ENCODE measurements at regions not wholly inside any gene's neighbourhood (a gene's known extent, or its start where the extent isn't known, plus 50 kb on each side); places are given as distances from the start of the nearest gene placed in this dataset.

DNA sequence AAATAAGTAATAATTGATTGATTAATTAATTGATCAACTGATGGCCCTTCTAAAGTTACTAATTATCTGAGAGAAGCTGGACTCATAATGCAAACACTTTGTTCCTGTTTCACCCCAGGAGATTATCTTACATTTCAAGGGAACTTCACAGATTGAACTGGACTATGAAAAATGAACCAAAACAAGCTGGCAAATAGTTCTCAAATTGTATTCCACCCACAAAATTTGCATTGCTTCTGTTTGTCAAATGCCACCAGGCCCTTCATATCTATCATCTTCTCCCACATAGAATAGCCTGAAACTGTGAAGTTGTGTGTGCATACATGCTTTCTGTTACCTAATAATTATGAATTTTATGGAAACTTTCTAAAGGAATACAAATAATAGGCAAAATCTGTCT is 104.0 kb downstream of the ZNF281 start:
- intact Hi-C loops (cut with DNase I; ENCODE audit: low total_unique reads), result loop anchor here (10.0 kb wide), 2 partner anchors 171 to 621 kb away; no protein-coding TSS in a partner anchor
- H3K27ac ChIP-seq, result peak overlapping the region in 4 of 8 donors; percentile 39 to 63 (median 42)
- no peak for DNase-seq
- no peaks in the 10 kb centered on the region for H3K27me3 ChIP-seq (replicated peaks in 1 of 7)
- no peaks in the 10 kb centered on the region for H3K36me3 ChIP-seq
- no peak overlapping the region for H3K4me3 ChIP-seq
- H3K4me1 ChIP-seq, result peaks cover 3 to 72% (median 38%) of the 10 kb centered on the region in 6 donors
- no peaks in the 10 kb centered on the region for H3K9me3 ChIP-seq
- TF ChIP-seq, protein P1, sequence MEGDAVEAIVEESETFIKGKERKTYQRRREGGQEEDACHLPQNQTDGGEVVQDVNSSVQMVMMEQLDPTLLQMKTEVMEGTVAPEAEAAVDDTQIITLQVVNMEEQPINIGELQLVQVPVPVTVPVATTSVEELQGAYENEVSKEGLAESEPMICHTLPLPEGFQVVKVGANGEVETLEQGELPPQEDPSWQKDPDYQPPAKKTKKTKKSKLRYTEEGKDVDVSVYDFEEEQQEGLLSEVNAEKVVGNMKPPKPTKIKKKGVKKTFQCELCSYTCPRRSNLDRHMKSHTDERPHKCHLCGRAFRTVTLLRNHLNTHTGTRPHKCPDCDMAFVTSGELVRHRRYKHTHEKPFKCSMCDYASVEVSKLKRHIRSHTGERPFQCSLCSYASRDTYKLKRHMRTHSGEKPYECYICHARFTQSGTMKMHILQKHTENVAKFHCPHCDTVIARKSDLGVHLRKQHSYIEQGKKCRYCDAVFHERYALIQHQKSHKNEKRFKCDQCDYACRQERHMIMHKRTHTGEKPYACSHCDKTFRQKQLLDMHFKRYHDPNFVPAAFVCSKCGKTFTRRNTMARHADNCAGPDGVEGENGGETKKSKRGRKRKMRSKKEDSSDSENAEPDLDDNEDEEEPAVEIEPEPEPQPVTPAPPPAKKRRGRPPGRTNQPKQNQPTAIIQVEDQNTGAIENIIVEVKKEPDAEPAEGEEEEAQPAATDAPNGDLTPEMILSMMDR (IDR thresholded peaks at IDR 0.05 in 8 of 11, conservative IDR thresholded peaks at IDR 0.05 in 3 of 11), result no peak
- TF ChIP-seq POLR2A (IDR thresholded peaks at IDR 0.05) (no peak), POLR2AphosphoS5 (IDR thresholded peaks at IDR 0.05) (no peak)

DNA sequence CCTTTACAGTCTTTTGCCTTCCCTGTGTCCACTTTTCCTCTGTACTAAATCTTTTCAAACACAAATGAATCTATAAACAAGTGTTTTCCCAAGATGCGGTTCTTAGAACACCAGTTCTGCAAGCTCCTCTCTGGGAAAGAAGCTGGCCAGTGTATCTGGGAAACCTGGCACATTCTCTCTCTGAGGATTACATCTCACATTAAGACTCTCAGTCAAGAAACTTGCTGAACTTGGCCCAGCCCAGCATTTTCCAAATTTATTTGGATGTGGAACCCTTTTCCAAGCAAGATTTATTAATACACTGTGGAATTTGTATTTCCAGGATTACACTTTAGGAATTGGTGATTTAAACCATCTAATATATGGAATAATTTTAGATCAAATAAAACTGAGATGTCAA is 105.7 kb downstream of the ZNF281 start:
- H3K9me3 ChIP-seq, result no peaks in the 10 kb centered on the region
- no peaks in the 10 kb centered on the region for H3K36me3 ChIP-seq
- H3K27ac ChIP-seq, result no peak overlapping the region
- TF ChIP-seq, protein P1 (IDR thresholded peaks at IDR 0.05 in 8 of 11, conservative IDR thresholded peaks at IDR 0.05 in 3 of 11), result no peak
- no peak for TF ChIP-seq POLR2AphosphoS5 (IDR thresholded peaks at IDR 0.05)
- no peak for TF ChIP-seq POLR2A (IDR thresholded peaks at IDR 0.05)
- H3K27me3 ChIP-seq (replicated peaks in 1 of 7), result no peaks in the 10 kb centered on the region
- peaks cover 3 to 72% (median 38%) of the 10 kb centered on the region in 6 donors for H3K4me1 ChIP-seq
- intact Hi-C loops (cut with DNase I; ENCODE audit: low total_unique reads), result loop anchor here (10.0 kb wide), 2 partner anchors 169 to 619 kb away; no protein-coding TSS in a partner anchor
- 90 to 98% (median 95%) methylated on average over 1 of the region's 1 CpG for WGBS, 5 donors
- no peak overlapping the region for H3K4me3 ChIP-seq
- DNase-seq, result no peak

DNA sequence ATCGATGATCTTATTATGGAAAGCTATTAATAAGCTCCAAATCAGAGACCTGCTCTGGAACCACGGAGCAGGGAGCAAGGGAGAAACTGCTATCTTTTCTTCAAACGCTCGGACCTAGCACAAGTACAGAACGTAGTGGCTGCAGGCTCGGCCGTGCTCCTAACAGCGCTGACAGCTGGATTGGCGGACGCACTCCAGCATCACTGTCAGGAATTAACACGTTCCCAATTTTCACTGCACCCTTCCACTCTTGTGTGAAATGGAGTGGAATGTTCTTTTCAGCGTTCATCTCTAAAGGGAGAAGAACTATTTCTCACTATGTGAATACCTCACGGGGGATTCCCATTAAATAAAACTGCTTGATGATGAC is 106.9 kb downstream of the ZNF281 start:
- peaks cover 3 to 69% (median 38%) of the 10 kb centered on the region in 6 donors for H3K4me1 ChIP-seq
- no peaks in the 10 kb centered on the region for H3K36me3 ChIP-seq
- 41 to 71% (median 46%) methylated on average over 13 of the region's 13 CpGs for WGBS, 5 donors
- no peak for DNase-seq
- H3K9me3 ChIP-seq, result no peaks in the 10 kb centered on the region
- intact Hi-C loops (cut with DNase I; ENCODE audit: low total_unique reads), result loop anchor here (10.0 kb wide), 2 partner anchors 168 to 618 kb away; no protein-coding TSS in a partner anchor
- TF ChIP-seq POLR2A (IDR thresholded peaks at IDR 0.05), result no peak
- TF ChIP-seq, protein P1 (IDR thresholded peaks at IDR 0.05 in 8 of 11, conservative IDR thresholded peaks at IDR 0.05 in 3 of 11), result no peak
- TF ChIP-seq POLR2AphosphoS5 (IDR thresholded peaks at IDR 0.05), result no peak
- H3K4me3 ChIP-seq, result peak overlapping the region in 7 of 8 donors; percentile 42 to 88 (median 63)
- no peaks in the 10 kb centered on the region for H3K27me3 ChIP-seq (replicated peaks in 1 of 7)
- H3K27ac ChIP-seq, result peak overlapping the region in 5 of 8 donors; percentile 12 to 80 (median 71)

DNA sequence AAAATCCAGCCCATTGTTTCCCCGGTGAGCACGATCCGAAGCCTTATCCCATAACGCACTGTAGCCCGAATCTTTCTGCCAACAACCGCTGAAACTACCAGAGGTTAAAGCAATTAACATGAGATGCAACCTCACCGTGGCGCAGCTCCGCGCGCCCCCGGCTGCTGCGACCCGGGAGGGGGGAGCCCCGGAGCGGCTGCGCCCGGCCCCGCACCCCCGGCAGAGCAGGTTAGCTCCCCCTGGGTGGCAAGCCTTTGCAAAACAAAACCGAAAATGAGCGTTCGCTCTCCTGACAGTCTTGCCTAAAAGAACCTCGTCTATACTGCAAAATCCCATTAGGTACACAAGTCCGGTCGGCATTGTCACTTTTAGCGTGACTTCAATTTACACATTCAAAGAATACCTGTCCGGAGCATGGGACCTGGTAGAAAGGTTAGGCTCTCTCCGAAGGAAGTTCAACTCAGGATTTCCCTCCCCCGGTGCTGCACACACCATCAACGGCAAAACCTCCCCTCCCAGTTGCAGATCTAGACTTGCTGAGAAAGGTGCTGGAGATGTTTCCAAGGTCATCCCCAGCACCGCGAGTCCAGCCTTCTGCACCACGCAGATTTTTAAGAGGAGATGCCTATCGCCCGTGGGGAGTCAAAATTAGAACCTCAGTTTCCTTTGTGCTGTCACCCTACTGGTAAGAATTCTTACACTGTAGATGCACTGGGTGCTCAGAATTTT is 107.5 kb downstream of the ZNF281 start:
- Histone ChIP-seq H3K4me3 (peak overlapping the region; percentile 42 to 88 (median 61)), H3K27ac (peak overlapping the region in 7 of 8 donors; percentile 12 to 80 (median 59)), H3K36me3 (no peaks in the 10 kb centered on the region), H3K27me3 (replicated peaks in 1 of 7) (no peaks in the 10 kb centered on the region), H3K4me1 (peaks cover 3 to 64% (median 35%) of the 10 kb centered on the region in 6 donors), H3K9me3 (no peaks in the 10 kb centered on the region)
- TF ChIP-seq POLR2A (IDR thresholded peaks at IDR 0.05), result no peak
- peak in 2 of 3 donors; percentile 51 to 60 for TF ChIP-seq POLR2AphosphoS5 (IDR thresholded peaks at IDR 0.05)
- TF ChIP-seq, protein P1 (IDR thresholded peaks at IDR 0.05 in 8 of 11, conservative IDR thresholded peaks at IDR 0.05 in 3 of 11), result peak in 1 of 11 experiments; percentile 20
- 0 to 1% (median 1%) methylated on average over 20 to 36 of the region's 36 CpGs for WGBS, 5 donors
- intact Hi-C loops (cut with DNase I; ENCODE audit: low total_unique reads), result loop anchor here (10.0 kb wide), 2 partner anchors 168 to 618 kb away; no protein-coding TSS in a partner anchor
- DNase-seq, result peak; percentile 91
